HepG2 (cell line): ENCODE measurements at regions not wholly inside any gene's neighbourhood (a gene's known extent, or its start where the extent isn't known, plus 50 kb on each side); places are given as distances from the start of the nearest gene placed in this dataset.

ENCODE experiments used
- ATAC-seq: fragments of 200-7000 bp; cut with Tn5 transposase; 3 replicates; pipeline ENCODE4 v1.9.1; 2020; ENCODE audit warnings: mild to moderate bottlenecking, moderate library complexity
- BruUV-seq: library from RNA; stranded (reverse); fragments of 400-500 nt; replicated peaks from 2 replicates; lab custom pipeline; 2021; lab: Mats Ljungman, UMichigan
- CTCF ChIA-PET: fragments of 300-600 bp; formaldehyde crosslinking; extraction: SDS; loops from one replicate; lab custom pipeline; 2021; ENCODE audit warnings: low total read pairs, inconsistent platforms, low intra/inter-chr PET ratio; lab: Yijun Ruan, JAX
- POLR2A ChIA-PET: fragments of 350-600 bp; sonication (Branson Sonifier 250); formaldehyde crosslinking; loops from one replicate; lab custom pipeline; 2020; ENCODE audit warnings: antibody characterized with exemption, inconsistent platforms; lab: Yijun Ruan, JAX
- DNase-seq: peaks from one replicate; pipeline ENCODE4 v3.0.0-alpha.2; 2015; ENCODE audit warnings: low spot score
- FAIRE-seq: peaks from 3 replicates; lab custom pipeline; 2011; peaks lifted over from hg19 to GRCh38; lab: Jason Lieb, UNC
- H2AFZ ChIP-seq: one replicate; pipeline ENCODE4 v1.6.1; 2011; ENCODE audit warnings: low read length, inconsistent platforms
- H3K27ac ChIP-seq: fragments of 300-600 bp; 3 replicates; pipeline ENCODE4 v1.8.0; 2011; ENCODE audit warnings: mixed run types, mild to moderate bottlenecking, mixed read lengths, low read length, inconsistent platforms; ENCODE audit not compliant: insufficient read depth; ENCODE audit errors: extremely low read length
- H3K27me3 ChIP-seq, 2 experiments: fragments of 200-600 bp in 1 of 2; 2 replicates in 1 of 2; 3 replicates in 1 of 2; pipeline versions ENCODE4 v1.6.0 to v1.8.0; 2011; ENCODE audit warnings: low read length in 2 of 2, mild to moderate bottlenecking in 2 of 2, moderate library complexity in 2 of 2, inconsistent platforms in 1 of 2; ENCODE audit not compliant: insufficient read depth in 2 of 2, control insufficient read depth in 1 of 2
- H3K36me3 ChIP-seq, 2 experiments: fragments of 200-600 bp in 1 of 2; replicated peaks in 1 of 2; 2 replicates in 1 of 2; 3 replicates in 1 of 2; pipeline versions ENCODE4 v1.5.1 to v1.8.0; 2011; ENCODE audit warnings: low read length in 2 of 2, inconsistent platforms in 1 of 2; ENCODE audit not compliant: insufficient read depth in 2 of 2, control insufficient read depth in 1 of 2
- H3K4me1 ChIP-seq: 2 replicates; pipeline ENCODE4 v1.5.1; 2012; ENCODE audit warnings: low read length, inconsistent platforms; ENCODE audit not compliant: insufficient read depth
- H3K4me2 ChIP-seq: 2 replicates; pipeline ENCODE4 v1.6.0; 2011; ENCODE audit warnings: low read depth, low read length, inconsistent platforms
- H3K4me3 ChIP-seq, 3 experiments: fragments of 200-600 bp in 1 of 3; sonication (generic), shearing (Covaris generic) in 1 of 3; replicated peaks in 1 of 3; 2 replicates each; pipeline ENCODE4 v1.5.1; 2011 to 2016; ENCODE audit warnings: low read length in 3 of 3, inconsistent platforms in 2 of 3, low read depth in 2 of 3, mild to moderate bottlenecking in 2 of 3, control low read depth in 1 of 3, mixed read lengths in 1 of 3; ENCODE audit not compliant: insufficient read depth in 1 of 3
- H3K79me2 ChIP-seq: one replicate; pipeline ENCODE4 v1.6.1; 2011; ENCODE audit warnings: low read length, inconsistent platforms; ENCODE audit not compliant: insufficient read depth
- H3K9ac ChIP-seq: 2 replicates; pipeline ENCODE4 v1.6.0; 2011; ENCODE audit warnings: mild to moderate bottlenecking, low read depth, low read length, inconsistent platforms; ENCODE audit not compliant: insufficient read depth
- H3K9me3 ChIP-seq: 2 replicates; pipeline ENCODE4 v1.5.1; 2012; ENCODE audit warnings: mild to moderate bottlenecking, low read length
- H4K20me1 ChIP-seq: 2 replicates; pipeline ENCODE4 v1.6.0; 2011; ENCODE audit warnings: inconsistent platforms, mild to moderate bottlenecking, low read length, moderate library complexity; ENCODE audit not compliant: insufficient read depth
- RORA ChIP-seq: sonication (generic); formaldehyde crosslinking; IDR thresholded peaks from 2 replicates; pipeline ENCODE4 v1.5.0; 2020; ENCODE audit warnings: mild to moderate bottlenecking, missing genetic modification reagents, moderate library complexity
- U2AF1 ChIP-seq: fragments of 200-400 bp; formaldehyde crosslinking; optimal IDR thresholded peaks from 2 replicates; pipeline ENCODE3; 2017; ENCODE audit warnings: mild to moderate bottlenecking, low read depth, low read length
- ZNF563 ChIP-seq: sonication (generic); formaldehyde crosslinking; IDR thresholded peaks from 2 replicates; pipeline ENCODE4 v1.8.0; 2022; ENCODE audit warnings: mild to moderate bottlenecking, moderate library complexity, missing genetic modification reagents
- WGBS: methylation state at CpG from one replicate; pipeline ENCODE4 v1.1.6; 2017; ENCODE audit warnings: low lambda C conversion rate; 5-methylcytosine and 5-hydroxymethylcytosine counted together
- in situ Hi-C: cut with HindIII; loops from 2 replicates; pipeline ENCODE4 v1.10.0; 2017; ENCODE audit warnings: low pct_unique_long_range_greater_than_20kb; ENCODE audit not compliant: extremely low pct_ligation_motif_present
- intact Hi-C: fragments of 100-400 bp; cut with micrococcal nuclease; formaldehyde crosslinking; loops from one replicate; pipeline ENCODE4 v1.10.0; 2022; ENCODE audit not compliant: unreplicated experiment
- TF ChIP-seq, protein P1 (sequence below): sonication (generic); formaldehyde crosslinking; IDR thresholded peaks from 2 replicates; pipeline ENCODE4 v1.4.0; 2020; ENCODE audit warnings: mild to moderate bottlenecking, missing genetic modification reagents

GRCh38 chr16:54482892-54483574 lies 196.4 kb upstream of the IRX3 start (continued):
- TF ChIP-seq RORA (CRISPR knock-in tag), result no peak
- no peak for TF ChIP-seq ZNF563 (CRISPR knock-in tag)
- TF ChIP-seq, protein P1, sequence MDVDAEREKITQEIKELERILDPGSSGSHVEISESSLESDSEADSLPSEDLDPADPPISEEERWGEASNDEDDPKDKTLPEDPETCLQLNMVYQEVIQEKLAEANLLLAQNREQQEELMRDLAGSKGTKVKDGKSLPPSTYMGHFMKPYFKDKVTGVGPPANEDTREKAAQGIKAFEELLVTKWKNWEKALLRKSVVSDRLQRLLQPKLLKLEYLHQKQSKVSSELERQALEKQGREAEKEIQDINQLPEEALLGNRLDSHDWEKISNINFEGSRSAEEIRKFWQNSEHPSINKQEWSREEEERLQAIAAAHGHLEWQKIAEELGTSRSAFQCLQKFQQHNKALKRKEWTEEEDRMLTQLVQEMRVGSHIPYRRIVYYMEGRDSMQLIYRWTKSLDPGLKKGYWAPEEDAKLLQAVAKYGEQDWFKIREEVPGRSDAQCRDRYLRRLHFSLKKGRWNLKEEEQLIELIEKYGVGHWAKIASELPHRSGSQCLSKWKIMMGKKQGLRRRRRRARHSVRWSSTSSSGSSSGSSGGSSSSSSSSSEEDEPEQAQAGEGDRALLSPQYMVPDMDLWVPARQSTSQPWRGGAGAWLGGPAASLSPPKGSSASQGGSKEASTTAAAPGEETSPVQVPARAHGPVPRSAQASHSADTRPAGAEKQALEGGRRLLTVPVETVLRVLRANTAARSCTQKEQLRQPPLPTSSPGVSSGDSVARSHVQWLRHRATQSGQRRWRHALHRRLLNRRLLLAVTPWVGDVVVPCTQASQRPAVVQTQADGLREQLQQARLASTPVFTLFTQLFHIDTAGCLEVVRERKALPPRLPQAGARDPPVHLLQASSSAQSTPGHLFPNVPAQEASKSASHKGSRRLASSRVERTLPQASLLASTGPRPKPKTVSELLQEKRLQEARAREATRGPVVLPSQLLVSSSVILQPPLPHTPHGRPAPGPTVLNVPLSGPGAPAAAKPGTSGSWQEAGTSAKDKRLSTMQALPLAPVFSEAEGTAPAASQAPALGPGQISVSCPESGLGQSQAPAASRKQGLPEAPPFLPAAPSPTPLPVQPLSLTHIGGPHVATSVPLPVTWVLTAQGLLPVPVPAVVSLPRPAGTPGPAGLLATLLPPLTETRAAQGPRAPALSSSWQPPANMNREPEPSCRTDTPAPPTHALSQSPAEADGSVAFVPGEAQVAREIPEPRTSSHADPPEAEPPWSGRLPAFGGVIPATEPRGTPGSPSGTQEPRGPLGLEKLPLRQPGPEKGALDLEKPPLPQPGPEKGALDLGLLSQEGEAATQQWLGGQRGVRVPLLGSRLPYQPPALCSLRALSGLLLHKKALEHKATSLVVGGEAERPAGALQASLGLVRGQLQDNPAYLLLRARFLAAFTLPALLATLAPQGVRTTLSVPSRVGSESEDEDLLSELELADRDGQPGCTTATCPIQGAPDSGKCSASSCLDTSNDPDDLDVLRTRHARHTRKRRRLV (CRISPR knock-in tag), result no peak

DNA sequence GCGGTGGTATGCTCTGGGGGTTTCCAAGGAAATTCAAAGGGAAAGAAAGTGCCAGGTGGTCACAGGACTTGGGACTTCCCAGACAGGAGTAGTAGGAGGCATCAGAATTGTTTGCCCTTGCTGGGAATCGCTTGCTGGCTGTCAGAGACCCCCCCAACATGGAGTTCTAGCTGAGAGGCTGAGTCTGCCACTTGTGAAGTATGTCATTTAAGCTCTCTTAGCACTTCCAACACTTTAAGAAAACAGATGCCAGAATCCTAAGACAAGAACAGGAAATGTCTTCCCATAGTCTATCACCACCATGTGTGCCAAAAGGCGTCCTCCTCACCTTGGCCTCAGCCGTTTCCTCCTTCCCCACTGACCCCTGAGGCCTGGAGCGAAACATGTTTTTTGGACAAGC lies 193.8 kb upstream of the IRX3 start:
- Histone ChIP-seq H3K9ac (no peak overlapping the region), H3K4me2 (no peak overlapping the region), H3K36me3 (no peaks in the 10 kb centered on the region), H2AFZ (no peak overlapping the region), H4K20me1 (no peaks in the 10 kb centered on the region), H3K79me2 (no peaks in the 10 kb centered on the region), H3K27me3 (peaks cover 0 to 23% of the 10 kb centered on the region in 2 experiments; a peak in 1 of 5 replicates), H3K4me3 (no peak overlapping the region), H3K4me1 (no peaks in the 10 kb centered on the region), H3K9me3 (no peaks in the 10 kb centered on the region), H3K27ac (no peak overlapping the region)
- POLR2A ChIA-PET, result no interaction called here
- DNase-seq, result no peak
- CTCF ChIA-PET, result no interaction called here
- intact Hi-C loops (no loop called here), in situ Hi-C loops (no loop called here)
- TF ChIP-seq U2AF1, result no peak
- no peak for FAIRE-seq
- WGBS, result 44% methylated on average over 5 of the region's 5 CpGs
- no peak for ATAC-seq
- no TSS peak for BruUV-seq
